Esophagus squamous epithelium (tissue), 4 donors: ENCODE measurements at regions not wholly inside any gene's neighbourhood (a gene's known extent, or its start where the extent isn't known, plus 50 kb on each side); places are given as distances from the start of the nearest gene placed in this dataset.

Experiments used
- CTCF ChIP-seq, 6 experiments: fragments of 450-650 bp in 4 of 6; fragments of 200-600 bp in 2 of 6; sonication (generic) in 2 of 6; IDR thresholded peaks; one replicate each; pipeline ENCODE4 v1.5.1; 2016 to 2019; ENCODE audit warnings: antibody characterized with exemption in 6 of 6, mild to moderate bottlenecking in 4 of 6, moderate library complexity in 4 of 6
- POLR2A ChIP-seq, 4 donors: fragments of 450-650 bp; IDR thresholded peaks; one replicate each; pipeline ENCODE4 v1.6.1; 2017; ENCODE audit warnings: antibody characterized with exemption in 4 of 4, mild to moderate bottlenecking in 4 of 4, moderate library complexity in 3 of 4

- TF ChIP-seq CTCF (IDR thresholded peaks at IDR 0.05) (no peak), POLR2A (IDR thresholded peaks at IDR 0.05) (no peak)
Observed at GRCh38 chr20:19807946-19808330, 49.9 kb downstream of the RIN2 start.
